ENCODE measurements at regions not wholly inside any gene's neighbourhood (a gene's known extent, or its start where the extent isn't known, plus 50 kb on each side); places are given as distances from the start of the nearest gene placed in this dataset.
A peak's percentile ranks its signal among the peaks of the same experiment; 100 is the strongest.
"Not testable (repeated sequence)": the region's sequence is repeated elsewhere in the genome, so short reads cannot be mapped to it uniquely, and the experiment has no call there.

DNA sequence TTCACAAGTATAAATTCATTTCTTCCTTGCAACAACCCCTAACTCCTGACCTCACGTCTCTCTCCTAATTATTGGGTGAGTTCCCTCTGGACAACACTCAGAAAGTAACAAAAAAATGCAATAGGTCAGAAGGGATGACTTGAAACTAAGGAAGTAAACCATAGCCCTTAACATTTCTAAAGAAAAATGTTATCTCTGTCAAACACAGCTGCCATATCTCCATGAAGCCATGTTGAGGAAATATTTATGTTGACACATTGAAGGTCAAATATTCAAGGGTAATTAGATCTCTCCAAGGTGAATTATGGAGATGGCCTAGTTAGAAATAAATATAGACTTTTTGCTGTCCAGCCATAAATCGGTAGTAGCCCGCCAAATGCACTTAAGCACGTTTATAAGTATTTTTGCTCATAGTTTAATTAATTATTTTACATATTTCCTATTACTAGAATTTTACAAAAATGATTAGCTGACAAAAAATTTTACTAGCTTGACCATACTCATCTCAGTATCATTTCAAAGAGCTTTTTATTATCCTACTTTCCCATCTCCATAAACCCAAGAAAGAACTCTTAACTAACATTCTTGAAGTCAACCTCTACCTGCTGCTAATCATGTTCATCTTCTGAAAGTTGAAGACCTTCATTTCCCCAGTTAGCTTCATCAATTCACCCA, 160.1 kb upstream of the PKN2 start:
- no peak for DNase-seq

- DNase-seq, result no peak
These were observed 157.6 kb upstream of the PKN2 start for GRCh38 chr1:88526456-88526855.

- DNase-seq, result no peak
These were observed 155.3 kb upstream of the PKN2 start for GRCh38 chr1:88528792-88529191.

DNA sequence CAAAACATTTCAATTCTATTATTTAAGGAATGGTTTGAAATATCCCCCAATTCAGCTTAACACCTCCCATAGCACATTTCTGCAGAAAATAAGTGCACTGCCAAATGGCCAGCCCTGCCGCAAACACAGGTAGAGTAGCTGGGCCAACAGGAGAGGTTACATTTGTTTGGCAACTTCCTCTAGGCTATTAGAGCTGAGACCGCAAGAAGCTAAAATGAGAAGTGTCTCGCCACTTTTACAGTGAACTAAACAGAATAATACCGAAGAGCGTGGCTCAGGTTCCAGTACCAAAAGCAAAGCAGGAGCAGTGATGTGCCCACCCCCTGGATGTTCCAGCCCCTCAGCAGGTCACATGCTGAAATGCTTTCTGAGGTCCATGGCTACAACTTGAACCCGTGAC, 154.5 kb upstream of the PKN2 start:
- DNase-seq, result no peak

GRCh38 chr1:88530246-88530645, 153.8 kb upstream of the PKN2 start:
- DNase-seq, result no peak

- no peak for DNase-seq
These were observed 146.3 kb upstream of the PKN2 start for GRCh38 chr1:88537787-88538186.

DNA sequence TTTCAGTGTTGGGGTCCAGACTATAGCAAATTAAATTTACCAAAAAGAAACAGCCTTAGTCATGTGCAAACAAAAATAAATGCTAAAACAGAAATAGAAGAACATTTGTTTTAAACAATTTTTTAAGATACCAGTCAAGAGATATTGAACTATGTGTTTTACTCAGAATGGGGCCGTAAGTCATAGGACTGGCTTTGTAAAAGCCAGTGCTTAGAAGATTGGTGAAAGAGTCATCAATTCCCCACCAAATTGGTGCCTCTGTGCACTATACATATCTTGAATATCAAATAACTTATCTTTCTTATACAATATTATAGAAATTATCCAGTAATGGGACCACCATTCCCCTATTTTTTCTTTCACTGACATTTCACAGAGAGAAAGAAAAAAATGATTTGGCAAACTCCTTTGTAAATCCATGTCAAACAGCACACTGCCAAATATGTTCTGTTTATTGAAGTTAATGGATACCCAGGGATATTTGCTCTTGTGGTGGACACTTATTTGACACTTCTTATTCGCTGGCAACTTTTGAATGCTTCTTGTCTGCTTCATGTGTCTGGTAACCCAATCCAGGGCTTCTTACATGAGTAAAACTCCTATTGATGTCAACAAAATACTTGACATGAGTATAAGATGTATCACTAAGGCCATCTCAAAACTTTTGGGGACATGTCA, 145.7 kb upstream of the PKN2 start:
- no peak for DNase-seq

DNA sequence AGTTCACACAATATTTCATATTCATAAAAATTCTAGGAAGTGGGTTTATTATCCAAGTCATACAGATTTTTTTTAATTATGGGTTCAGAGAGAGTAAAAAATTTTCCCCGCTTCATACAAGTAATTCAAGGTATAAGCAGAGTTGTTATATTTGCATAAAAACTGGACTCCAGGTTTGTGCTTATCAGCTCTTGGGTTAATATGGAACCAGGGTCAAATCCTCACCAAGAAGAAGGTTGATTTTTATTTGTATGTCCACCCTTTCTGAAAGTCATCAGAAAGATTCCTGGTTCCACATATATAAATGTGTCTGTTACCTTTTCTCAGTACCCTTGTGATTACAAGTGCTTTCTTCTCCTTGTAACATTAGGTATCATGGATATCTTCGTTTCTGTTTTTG, 143.8 kb upstream of the PKN2 start:
- DNase-seq, result no peak

- DNase-seq, result no peak
These were observed 142.5 kb upstream of the PKN2 start for GRCh38 chr1:88541596-88541995.

DNA sequence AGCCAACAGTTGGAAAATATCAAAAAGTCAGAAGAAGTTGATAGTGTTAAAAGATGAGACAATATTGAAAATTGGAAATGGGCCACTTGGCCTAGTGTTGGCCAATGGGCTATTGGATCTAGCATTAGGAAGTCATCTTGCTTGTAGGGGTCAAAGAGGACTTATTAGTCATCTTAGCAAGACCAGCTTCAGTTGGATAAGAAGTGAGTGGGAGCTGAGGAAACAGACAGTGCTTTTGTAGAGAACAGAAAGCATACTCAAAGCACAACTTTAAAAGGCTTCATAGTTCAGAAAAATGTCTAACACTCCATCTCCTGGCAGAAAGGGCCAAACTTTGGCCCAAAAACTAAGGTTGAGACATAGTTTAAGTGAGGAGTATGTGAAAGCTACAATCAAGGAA, 139.9 kb upstream of the PKN2 start:
- DNase-seq, result no peak

GRCh38 chr1:88549536-88549935, 134.5 kb upstream of the PKN2 start:
- no peak for DNase-seq

DNA sequence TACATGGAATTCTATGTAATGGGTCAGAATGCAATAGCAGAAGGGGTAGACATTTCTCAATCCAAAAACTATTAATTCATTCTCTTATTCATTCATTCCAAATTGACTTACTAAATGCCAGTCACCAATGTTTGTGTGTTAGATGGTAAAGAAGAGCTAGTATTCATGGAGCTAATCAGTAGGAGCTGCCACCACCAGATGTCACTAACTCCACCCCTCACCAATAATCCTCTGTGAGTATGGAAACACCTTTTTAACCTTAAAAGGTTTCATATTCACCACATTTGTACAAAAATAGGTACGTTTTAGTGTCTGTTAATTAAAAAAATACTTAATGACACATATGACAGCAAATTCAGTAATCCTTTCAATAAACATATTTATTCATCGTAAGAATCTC, 131.8 kb upstream of the PKN2 start:
- no peak for DNase-seq

GRCh38 chr1:88557014-88557413, 127.1 kb upstream of the PKN2 start:
- no peak for DNase-seq

DNA sequence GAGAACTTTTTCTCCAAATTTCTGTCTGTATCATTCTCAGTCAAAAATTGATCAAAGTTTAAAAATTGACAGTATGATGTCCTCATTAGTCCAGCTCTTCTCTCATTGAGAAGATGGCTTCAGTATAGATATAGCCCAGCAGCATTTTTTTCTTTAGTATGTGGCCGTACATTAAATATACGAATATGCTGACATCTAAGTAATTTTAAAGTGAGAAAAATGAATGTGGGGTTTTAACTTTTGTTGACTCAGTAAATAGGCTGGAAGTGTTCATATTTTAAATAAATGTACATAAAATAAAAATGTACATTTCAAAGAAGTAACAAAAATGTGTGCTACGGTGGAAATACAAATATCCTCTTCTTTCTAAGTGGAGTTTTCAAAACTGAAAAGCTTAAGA, 123.5 kb upstream of the PKN2 start:
- no peak for DNase-seq

- no peak for DNase-seq
These were observed 121.1 kb upstream of the PKN2 start for GRCh38 chr1:88562991-88563390.

GRCh38 chr1:88566615-88567387, 117.3 kb upstream of the PKN2 start:
- DNase-seq, result no peak

- DNase-seq, result no peak
These were observed 112.6 kb upstream of the PKN2 start for GRCh38 chr1:88571506-88571905.

DNA sequence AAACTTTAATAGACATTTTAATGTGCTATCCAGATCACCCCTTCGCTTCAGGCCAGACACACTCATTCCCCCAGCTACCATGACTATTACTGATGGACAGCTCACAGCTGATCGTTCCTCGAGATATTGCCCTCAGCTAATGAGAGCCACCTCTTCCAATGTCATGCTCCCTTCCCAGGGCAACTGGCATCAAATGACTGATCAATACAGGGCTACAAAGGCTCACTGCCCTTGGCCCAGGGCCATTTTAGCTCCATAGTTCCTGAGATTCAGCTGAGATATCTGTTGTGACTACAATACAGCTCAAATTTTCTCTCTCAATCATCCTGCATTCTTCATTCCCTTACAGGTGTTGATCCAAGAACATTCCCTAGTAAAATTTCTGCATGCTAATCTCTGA, 104.5 kb upstream of the PKN2 start:
- DNase-seq, result no peak

- peak; percentile 34 for DNase-seq
These were observed 102.4 kb upstream of the PKN2 start for GRCh38 chr1:88581703-88582102.

DNA sequence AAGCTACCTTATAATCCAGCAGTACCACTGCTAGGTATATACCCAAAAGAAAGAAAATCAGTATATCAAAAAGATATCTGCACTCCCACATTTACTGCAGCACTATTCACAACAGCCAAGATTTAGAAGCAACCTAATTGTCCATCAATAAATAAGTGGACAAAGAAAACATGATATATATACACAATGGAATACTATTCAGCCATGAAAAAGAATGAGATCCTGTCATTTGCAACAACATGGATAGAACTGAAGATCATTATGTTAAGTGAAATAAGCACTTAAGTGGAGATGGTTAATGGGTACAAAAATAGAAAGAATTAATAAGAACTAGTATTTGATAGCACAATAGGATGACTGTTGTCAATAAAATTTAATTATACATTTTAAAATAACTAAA, 90.7 kb upstream of the PKN2 start:
- DNase-seq, result no peak

DNA sequence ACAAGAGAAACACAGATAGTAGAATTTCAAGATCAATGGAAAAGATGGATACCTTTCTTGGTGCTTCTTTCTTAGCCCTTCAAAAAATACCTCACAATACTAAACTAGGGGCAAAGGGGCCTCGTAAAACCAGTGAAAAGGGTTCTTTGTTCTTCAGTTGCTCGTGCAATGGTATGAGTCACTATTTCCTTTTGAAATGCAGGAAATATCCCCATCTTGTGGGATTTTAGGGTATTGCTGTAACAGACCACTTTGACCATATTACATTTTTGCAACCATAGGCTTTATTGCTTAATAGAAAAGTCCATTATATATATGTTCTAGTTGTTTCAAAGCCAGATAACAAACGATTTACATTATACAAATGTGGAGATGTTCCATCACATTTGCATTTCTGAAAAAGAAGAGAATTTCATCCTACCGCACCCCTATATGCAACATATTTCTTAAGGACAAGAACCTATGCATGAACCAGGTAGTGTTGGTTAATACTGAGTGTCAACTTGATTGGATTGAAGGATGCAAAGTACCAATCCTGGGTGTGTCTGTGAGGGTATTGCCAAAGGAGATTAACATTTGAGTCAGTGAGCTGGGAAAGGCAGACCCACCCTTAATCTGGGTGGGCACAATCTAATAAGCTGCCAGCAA, 88.6 kb upstream of the PKN2 start:
- no peak for DNase-seq

GRCh38 chr1:88597973-88598372, 86.1 kb upstream of the PKN2 start:
- not testable (repeated sequence) for DNase-seq

DNA sequence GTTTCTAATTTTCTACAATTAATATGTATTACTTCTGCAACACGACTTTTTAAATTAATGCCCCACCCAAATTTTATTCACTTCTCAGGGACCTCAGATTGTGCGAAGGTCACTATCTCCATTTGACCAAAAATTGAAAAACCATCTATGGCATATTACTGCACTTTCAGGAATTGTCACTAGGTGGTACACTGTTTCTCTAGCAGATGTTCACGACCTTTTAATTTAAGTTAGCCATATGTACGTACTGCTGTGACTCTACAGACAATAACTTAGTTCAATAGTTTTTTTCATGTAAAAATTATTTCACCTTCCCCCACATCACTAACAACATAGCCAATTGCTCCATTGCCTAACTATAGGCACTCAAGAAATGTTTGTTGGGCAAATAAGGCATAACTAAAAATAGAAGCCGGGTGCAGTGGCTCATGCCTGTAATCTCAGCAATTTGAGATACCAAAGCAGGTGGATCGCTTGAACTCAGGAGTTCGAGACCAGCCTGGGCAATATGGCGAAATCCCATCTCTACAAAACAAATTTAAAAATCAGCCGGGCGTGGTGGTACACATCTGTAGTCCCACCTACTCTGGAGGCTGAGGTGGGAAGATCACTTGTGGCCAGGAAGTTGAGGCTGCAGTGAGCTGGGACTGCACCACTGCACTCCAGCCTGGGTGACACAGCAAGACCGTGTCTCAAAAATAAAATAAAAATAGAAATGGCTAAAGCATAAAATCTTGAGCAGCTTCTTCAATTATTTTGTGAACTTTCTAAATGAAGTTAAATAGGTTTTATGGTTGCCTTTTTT, 75.7 kb upstream of the PKN2 start:
- DNase-seq, result no peak
